ENCODE measurements at regions not wholly inside any gene's neighbourhood (a gene's known extent, or its start where the extent isn't known, plus 50 kb on each side); places are given as distances from the start of the nearest gene placed in this dataset.

DNA sequence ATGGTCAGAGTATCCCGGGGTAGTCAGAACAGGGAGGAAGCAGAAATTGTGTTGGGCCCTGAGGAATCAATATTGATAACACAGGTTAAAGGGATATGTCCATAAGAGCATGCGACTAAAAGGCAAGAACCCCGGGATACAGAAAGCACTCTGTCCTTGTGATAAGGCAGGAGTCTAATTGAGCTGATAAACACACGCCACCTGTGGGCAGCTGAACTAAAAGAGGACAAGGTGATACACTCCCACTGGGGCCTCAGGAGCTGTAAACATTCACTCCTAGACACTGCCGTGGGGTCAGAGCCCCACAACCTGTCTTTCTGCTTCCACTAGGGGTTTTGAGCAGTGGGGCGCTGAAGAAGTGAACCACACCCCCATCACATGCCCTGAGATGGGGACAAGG is 144.7 kb upstream of the MPDZ start:
- TF ChIP-seq, protein P1, sequence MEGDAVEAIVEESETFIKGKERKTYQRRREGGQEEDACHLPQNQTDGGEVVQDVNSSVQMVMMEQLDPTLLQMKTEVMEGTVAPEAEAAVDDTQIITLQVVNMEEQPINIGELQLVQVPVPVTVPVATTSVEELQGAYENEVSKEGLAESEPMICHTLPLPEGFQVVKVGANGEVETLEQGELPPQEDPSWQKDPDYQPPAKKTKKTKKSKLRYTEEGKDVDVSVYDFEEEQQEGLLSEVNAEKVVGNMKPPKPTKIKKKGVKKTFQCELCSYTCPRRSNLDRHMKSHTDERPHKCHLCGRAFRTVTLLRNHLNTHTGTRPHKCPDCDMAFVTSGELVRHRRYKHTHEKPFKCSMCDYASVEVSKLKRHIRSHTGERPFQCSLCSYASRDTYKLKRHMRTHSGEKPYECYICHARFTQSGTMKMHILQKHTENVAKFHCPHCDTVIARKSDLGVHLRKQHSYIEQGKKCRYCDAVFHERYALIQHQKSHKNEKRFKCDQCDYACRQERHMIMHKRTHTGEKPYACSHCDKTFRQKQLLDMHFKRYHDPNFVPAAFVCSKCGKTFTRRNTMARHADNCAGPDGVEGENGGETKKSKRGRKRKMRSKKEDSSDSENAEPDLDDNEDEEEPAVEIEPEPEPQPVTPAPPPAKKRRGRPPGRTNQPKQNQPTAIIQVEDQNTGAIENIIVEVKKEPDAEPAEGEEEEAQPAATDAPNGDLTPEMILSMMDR (IDR thresholded peaks at IDR 0.05; ENCODE audit: insufficient read depth, low read length) = no peak
- TF ChIP-seq REST (IDR thresholded peaks at IDR 0.05; ENCODE audit: insufficient replicate concordance, low read depth) = no peak
- TF ChIP-seq SPI1 (IDR thresholded peaks at IDR 0.05; ENCODE audit: borderline replicate concordance, low read depth) = no peak
- no peak for TF ChIP-seq POLR2AphosphoS5 (IDR thresholded peaks at IDR 0.05; ENCODE audit: low read depth)
- TF ChIP-seq GABPA (IDR thresholded peaks at IDR 0.05; ENCODE audit: low read depth) = no peak
